Ovary (tissue), 7 donors: ENCODE measurements at regions not wholly inside any gene's neighbourhood (a gene's known extent, or its start where the extent isn't known, plus 50 kb on each side); places are given as distances from the start of the nearest gene placed in this dataset.

Experiments
- DNase-seq, 5 donors: peaks; one replicate each; pipeline ENCODE4 v3.0.0-alpha.2; 2019 to 2020
- H3K27ac ChIP-seq, 2 donors: fragments of 200-600 bp; one replicate each; pipeline versions ENCODE4 v1.5.1 to v1.8.0; 2019 to 2022
- H3K27me3 ChIP-seq: fragments of 200-600 bp; one replicate; pipeline ENCODE4 v1.8.0; 2022
- H3K36me3 ChIP-seq: fragments of 200-600 bp; sonication (generic); one replicate; pipeline ENCODE4 v1.5.1; 2019
- H3K4me1 ChIP-seq: one replicate; pipeline ENCODE4 v1.8.1; 2013; ENCODE audit warnings: mild to moderate bottlenecking, moderate library complexity; ENCODE audit not compliant: insufficient read depth
- H3K4me3 ChIP-seq: fragments of 200-600 bp; sonication (generic); one replicate; pipeline ENCODE4 v1.5.1; 2017
- H3K9me3 ChIP-seq, 2 donors: fragments of 200-600 bp in 1 of 2; sonication (generic) in 1 of 2; one replicate each; pipeline versions ENCODE4 v1.5.1 to v1.8.1; 2013 to 2019; ENCODE audit warnings: mild to moderate bottlenecking in 1 of 2, moderate library complexity in 1 of 2
- EP300 ChIP-seq: sonication (generic); formaldehyde crosslinking; IDR thresholded peaks from one replicate; pipeline ENCODE4 v1.6.1; 2017; ENCODE audit warnings: antibody characterized with exemption
- POLR2A ChIP-seq: fragments of 450-650 bp; IDR thresholded peaks from one replicate; pipeline ENCODE4 v1.6.1; 2017; ENCODE audit warnings: antibody characterized with exemption, mild to moderate bottlenecking, moderate library complexity
- WGBS, 3 donors: extraction: QIAGEN DNeasy Blood & Tissue Kit in 1 of 3; methylation state at CpG; one replicate each; pipeline versions ENCODE4 v1.1.5 to v1.1.7; 2013 to 2017; 5-methylcytosine and 5-hydroxymethylcytosine counted together
- intact Hi-C, 4 donors: fragments of 100-400 bp; cut with DNase I; formaldehyde crosslinking; loops; one replicate each; pipeline versions ENCODE4 v1.11.0 to v1.15.1; 2022 to 2023
- TF ChIP-seq, protein P1 (sequence below), 3 donors: fragments of 450-650 bp in 2 of 3; fragments of 200-600 bp in 1 of 3; IDR thresholded peaks; one replicate each; pipeline versions ENCODE4 v1.5.1 to v1.8.0; 2016 to 2022; ENCODE audit warnings: antibody characterized with exemption in 3 of 3, mild to moderate bottlenecking in 1 of 3
- donor health status: DM: no; HTN: no; CAD: no; lungs with moderate emphysema.
- donor health status: DM: no; HTN: no; CAD: no.
- donor health status: Bipolar disorder and iron deficiency.
- donor health status: DM: no; HTN: no; CAD: no.
- donor health status: DM: yes; HTN: yes; CAD: no.

DNA sequence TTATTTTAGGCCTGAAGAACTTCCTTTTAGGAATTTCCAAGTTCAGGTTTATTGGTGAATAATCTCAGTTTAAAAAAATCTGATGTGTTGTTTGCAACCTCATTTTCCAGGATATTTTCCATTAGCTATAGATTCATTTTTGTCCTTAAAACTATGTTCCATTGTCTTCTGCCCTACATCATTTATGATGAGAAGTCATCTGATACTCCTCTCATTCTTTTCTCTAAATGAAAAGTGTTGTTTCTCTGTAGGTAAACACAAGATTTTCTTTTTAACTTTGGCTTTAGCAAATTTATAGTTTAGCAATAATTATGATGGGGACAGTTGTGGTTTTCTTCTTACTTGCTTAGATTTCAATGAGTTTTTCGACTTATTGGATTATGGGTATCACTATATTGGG is 427.3 kb downstream of the DCDC2C start:
- no peak overlapping the region for H3K27ac ChIP-seq
- H3K9me3 ChIP-seq = no peaks in the 10 kb centered on the region
- intact Hi-C loops = no loop called here
- no peaks in the 10 kb centered on the region for H3K36me3 ChIP-seq
- DNase-seq = no peak
- no peaks in the 10 kb centered on the region for H3K27me3 ChIP-seq
- no peaks in the 10 kb centered on the region for H3K4me1 ChIP-seq
- 0 to 78% (median 66%) methylated on average over 1 of the region's 1 CpG for WGBS, 3 donors
- TF ChIP-seq EP300 (no peak), POLR2A (no peak)
- TF ChIP-seq, protein P1, sequence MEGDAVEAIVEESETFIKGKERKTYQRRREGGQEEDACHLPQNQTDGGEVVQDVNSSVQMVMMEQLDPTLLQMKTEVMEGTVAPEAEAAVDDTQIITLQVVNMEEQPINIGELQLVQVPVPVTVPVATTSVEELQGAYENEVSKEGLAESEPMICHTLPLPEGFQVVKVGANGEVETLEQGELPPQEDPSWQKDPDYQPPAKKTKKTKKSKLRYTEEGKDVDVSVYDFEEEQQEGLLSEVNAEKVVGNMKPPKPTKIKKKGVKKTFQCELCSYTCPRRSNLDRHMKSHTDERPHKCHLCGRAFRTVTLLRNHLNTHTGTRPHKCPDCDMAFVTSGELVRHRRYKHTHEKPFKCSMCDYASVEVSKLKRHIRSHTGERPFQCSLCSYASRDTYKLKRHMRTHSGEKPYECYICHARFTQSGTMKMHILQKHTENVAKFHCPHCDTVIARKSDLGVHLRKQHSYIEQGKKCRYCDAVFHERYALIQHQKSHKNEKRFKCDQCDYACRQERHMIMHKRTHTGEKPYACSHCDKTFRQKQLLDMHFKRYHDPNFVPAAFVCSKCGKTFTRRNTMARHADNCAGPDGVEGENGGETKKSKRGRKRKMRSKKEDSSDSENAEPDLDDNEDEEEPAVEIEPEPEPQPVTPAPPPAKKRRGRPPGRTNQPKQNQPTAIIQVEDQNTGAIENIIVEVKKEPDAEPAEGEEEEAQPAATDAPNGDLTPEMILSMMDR (IDR thresholded peaks at IDR 0.05) = no peak
- no peak overlapping the region for H3K4me3 ChIP-seq

DNA sequence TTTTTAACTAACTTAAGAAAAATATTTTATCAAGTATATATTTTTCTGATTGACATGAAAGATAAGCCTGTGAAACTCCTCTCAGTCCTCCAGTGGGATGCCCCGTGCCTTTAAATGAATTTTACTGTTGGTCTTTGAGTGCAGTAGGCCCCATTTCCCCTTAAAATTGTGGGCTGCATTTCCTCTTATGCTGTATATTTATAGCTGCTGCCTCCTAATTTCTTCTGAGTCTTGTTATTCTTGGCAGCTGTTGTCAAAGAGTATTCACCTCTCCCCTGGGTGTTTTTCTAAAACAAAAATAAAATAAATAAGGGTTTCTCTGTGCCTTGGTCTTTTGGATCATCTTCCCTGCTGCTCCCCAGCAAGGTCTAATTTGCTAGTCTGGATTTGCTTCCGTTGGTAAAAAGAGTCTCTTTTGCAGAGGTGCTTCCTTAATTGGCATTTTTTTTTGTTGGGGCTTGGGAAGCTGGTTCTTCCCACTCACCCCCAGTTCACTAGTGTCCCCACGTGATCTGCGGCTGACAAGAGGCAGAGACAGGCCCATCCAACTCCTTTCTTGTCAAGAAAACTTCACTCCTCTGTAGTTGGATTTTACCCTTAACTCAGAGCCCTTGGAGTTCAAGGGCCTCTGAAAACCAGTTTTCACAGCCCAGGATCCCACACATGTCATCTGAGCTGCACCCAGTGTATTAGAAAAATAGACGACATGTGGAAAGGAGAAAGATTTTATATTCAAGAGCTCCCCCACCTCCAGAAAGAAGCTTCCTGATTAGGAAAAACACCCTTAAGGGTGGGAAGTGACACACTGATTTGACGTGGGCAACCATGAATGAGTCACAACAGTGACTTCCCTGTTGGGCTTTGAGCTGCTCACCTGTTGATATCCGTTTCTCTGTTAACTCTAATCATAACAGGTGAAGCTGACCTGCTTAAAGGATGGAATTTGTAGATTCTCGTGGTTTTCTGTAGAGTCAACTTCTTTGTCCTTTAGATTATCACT is 431.5 kb downstream of the DCDC2C start:
- WGBS, 3 donors = 20 to 26% (median 25%) methylated on average over 8 of the region's 8 CpGs
- TF ChIP-seq EP300 (no peak), POLR2A (no peak)
- TF ChIP-seq, protein P1 (IDR thresholded peaks at IDR 0.05) = no peak

DNA sequence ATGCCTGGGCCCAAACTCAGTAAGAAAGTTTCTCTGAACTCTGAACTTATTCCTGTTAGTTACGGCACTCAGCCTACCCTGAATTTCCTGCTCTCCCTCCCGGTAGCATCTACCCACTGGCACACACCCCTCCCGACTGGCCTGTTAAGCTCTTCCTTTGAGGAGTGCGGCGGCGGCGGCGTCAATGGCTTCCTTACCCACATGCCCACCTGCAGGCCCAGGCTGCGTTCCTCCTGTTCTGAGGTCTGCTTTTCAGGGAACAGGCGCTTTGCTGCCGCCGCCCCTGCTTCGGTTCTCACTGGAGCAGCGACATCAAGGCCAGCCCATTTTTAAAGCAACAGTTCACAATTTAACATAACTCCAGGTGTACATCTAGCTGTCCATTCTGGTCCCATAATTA is 432.4 kb downstream of the DCDC2C start:
- no peak overlapping the region for H3K27ac ChIP-seq
- H3K4me1 ChIP-seq = no peaks in the 10 kb centered on the region
- TF ChIP-seq, protein P1 (IDR thresholded peaks at IDR 0.05) = no peak
- TF ChIP-seq POLR2A = no peak
- H3K9me3 ChIP-seq = no peaks in the 10 kb centered on the region
- 35 to 70% (median 38%) methylated on average over 14 of the region's 14 CpGs for WGBS, 3 donors
- no peaks in the 10 kb centered on the region for H3K27me3 ChIP-seq
- intact Hi-C loops = loop anchor here in 1 of 4 donors (5.0 kb wide), 1 partner anchor 1238 kb away; no protein-coding TSS in a partner anchor
- H3K4me3 ChIP-seq = no peak overlapping the region
- H3K36me3 ChIP-seq = no peaks in the 10 kb centered on the region
- DNase-seq = peak in 1 of 5 donors; percentile 11

More for the DNA sequence above, 431.5 kb downstream of the DCDC2C start:
- Histone ChIP-seq H3K36me3 (no peaks in the 10 kb centered on the region), H3K27me3 (no peaks in the 10 kb centered on the region), H3K4me1 (no peaks in the 10 kb centered on the region), H3K4me3 (no peak overlapping the region), H3K27ac (no peak overlapping the region), H3K9me3 (no peaks in the 10 kb centered on the region)
- DNase-seq = no peak
- intact Hi-C loops = loop anchor here in 1 of 4 donors (5.0 kb wide), 1 partner anchor 1238 kb away; no protein-coding TSS in a partner anchor

DNA sequence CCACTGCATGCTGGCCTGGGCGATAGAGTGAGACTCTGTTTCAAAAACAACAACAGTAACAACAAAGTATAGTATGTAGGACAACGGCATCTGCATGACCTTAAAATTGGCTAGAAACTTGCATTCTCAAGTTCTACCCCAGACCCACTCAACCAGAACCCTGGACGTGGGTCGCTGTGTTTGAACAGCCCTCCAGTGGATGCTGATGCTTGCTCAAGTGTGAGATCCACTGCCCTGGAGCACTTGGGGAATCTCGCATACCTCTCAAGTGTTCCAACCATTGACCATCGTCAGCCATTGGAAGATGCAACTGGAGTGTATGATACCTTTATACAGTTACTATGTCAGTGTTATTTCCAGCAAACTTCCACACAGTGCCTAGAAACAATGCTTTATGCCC is 435.9 kb downstream of the DCDC2C start:
- 71 to 89% (median 83%) methylated on average over 6 of the region's 6 CpGs for WGBS, 3 donors
- intact Hi-C loops = loop anchor here in 1 of 4 donors (5.0 kb wide), 1 partner anchor 1242 kb away; no protein-coding TSS in a partner anchor
- no peaks in the 10 kb centered on the region for H3K9me3 ChIP-seq

More for the DNA sequence above, 435.9 kb downstream of the DCDC2C start:
- no peaks in the 10 kb centered on the region for H3K4me1 ChIP-seq
- H3K36me3 ChIP-seq = no peaks in the 10 kb centered on the region
- no peak for TF ChIP-seq POLR2A
- no peak for TF ChIP-seq EP300
- TF ChIP-seq, protein P1 (IDR thresholded peaks at IDR 0.05) = no peak
- DNase-seq = no peak
- no peak overlapping the region for H3K27ac ChIP-seq
- no peaks in the 10 kb centered on the region for H3K27me3 ChIP-seq
- H3K4me3 ChIP-seq = no peak overlapping the region
